HG03064 (cell line): ENCODE measurements at regions not wholly inside any gene's neighbourhood (a gene's known extent, or its start where the extent isn't known, plus 50 kb on each side); places are given as distances from the start of the nearest gene placed in this dataset.

Source experiments
- ATAC-seq: cut with Tn5 transposase; IDR thresholded peaks from one replicate; pipeline ENCODE4 v1.9.1; 2021; ENCODE audit warnings: low read depth; ENCODE audit not compliant: unreplicated experiment

GRCh38 chr13:22040810-22041364 is 370.0 kb downstream of the FGF9 start:
- ATAC-seq: no peak

- no peak for ATAC-seq
Observed at GRCh38 chr13:22041741-22042140, 370.9 kb downstream of the FGF9 start.

GRCh38 chr13:22047082-22047784 is 376.4 kb downstream of the FGF9 start:
- ATAC-seq: no peak

GRCh38 chr13:22047785-22048104 is 376.9 kb downstream of the FGF9 start:
- no peak for ATAC-seq

GRCh38 chr13:22049384-22049783 is 378.5 kb downstream of the FGF9 start:
- no peak for ATAC-seq

- no peak for ATAC-seq
Observed at GRCh38 chr13:22050951-22051563, 380.2 kb downstream of the FGF9 start.

- no peak for ATAC-seq
Observed at GRCh38 chr13:22053053-22053452, 382.2 kb downstream of the FGF9 start.

- no peak for ATAC-seq
Observed at GRCh38 chr13:22055259-22055658, 384.4 kb downstream of the FGF9 start.

GRCh38 chr13:22060187-22060586 is 389.3 kb downstream of the FGF9 start:
- no peak for ATAC-seq

GRCh38 chr13:22061371-22061805 is 390.5 kb downstream of the FGF9 start:
- ATAC-seq: peak; percentile 43

- ATAC-seq: peak; percentile 79
Observed at GRCh38 chr13:22061806-22062391, 391.0 kb downstream of the FGF9 start.

- no peak for ATAC-seq
Observed at GRCh38 chr13:22062478-22063205, 391.8 kb downstream of the FGF9 start.

- ATAC-seq: no peak
Observed at GRCh38 chr13:22063416-22064124, 392.7 kb downstream of the FGF9 start.

- no peak for ATAC-seq
Observed at GRCh38 chr13:22064854-22065620, 394.2 kb downstream of the FGF9 start.

GRCh38 chr13:22073718-22074117 is 402.8 kb downstream of the FGF9 start:
- ATAC-seq: no peak

GRCh38 chr13:22074403-22074802 is 403.5 kb downstream of the FGF9 start:
- no peak for ATAC-seq

GRCh38 chr13:22076658-22077057 is 405.8 kb downstream of the FGF9 start:
- ATAC-seq: no peak

GRCh38 chr13:22077205-22077683 is 406.4 kb downstream of the FGF9 start:
- ATAC-seq: no peak

GRCh38 chr13:22077764-22078163 is 406.9 kb downstream of the FGF9 start:
- no peak for ATAC-seq

GRCh38 chr13:22079961-22080360 is 409.1 kb downstream of the FGF9 start:
- no peak for ATAC-seq
